GM12878 (cell line): ENCODE measurements at regions not wholly inside any gene's neighbourhood (a gene's known extent, or its start where the extent isn't known, plus 50 kb on each side); places are given as distances from the start of the nearest gene placed in this dataset.

ENCODE experiments used
- ATAC-seq: fragments of 200-7000 bp; cut with Tn5 transposase; 3 replicates; pipeline ENCODE4 v1.9.1; 2020; ENCODE audit warnings: mild to moderate bottlenecking, moderate library complexity
- BruUV-seq: library from RNA; stranded (reverse); fragments of 400-500 nt; replicated peaks from 2 replicates; lab custom pipeline; 2021; lab: Mats Ljungman, UMichigan
- CTCF ChIA-PET: fragments of 300-600 bp; sonication (Branson Sonifier 250); formaldehyde crosslinking; extraction: SDS; loops from one replicate; lab custom pipeline; 2021; ENCODE audit warnings: inconsistent platforms; lab: Yijun Ruan, JAX
- POLR2A ChIA-PET: fragments of 350-600 bp; formaldehyde crosslinking; extraction: SDS; loops from one replicate; lab custom pipeline; 2021; ENCODE audit warnings: inconsistent platforms; lab: Charles Lee
- RAD21 ChIA-PET: fragments of 300-600 bp; sonication (Branson Sonifier 250); formaldehyde crosslinking; loops from one replicate; lab custom pipeline; 2023; ENCODE audit warnings: antibody characterized with exemption; ENCODE audit not compliant: unreplicated experiment; lab: Charles Lee
- SMC1A ChIA-PET: fragments of 300-600 bp; sonication (Branson Sonifier 250); formaldehyde crosslinking; loops from one replicate; lab custom pipeline; 2023; ENCODE audit not compliant: unreplicated experiment, uncharacterized antibody; lab: Charles Lee
- DNase-seq: peaks from one replicate; pipeline ENCODE4 v3.0.0-alpha.2; 2011; ENCODE audit warnings: low read depth, low spot score
- FAIRE-seq: peaks from 3 replicates; lab custom pipeline; 2011; peaks lifted over from hg19 to GRCh38; lab: Jason Lieb, UNC
- H2AFZ ChIP-seq: 2 replicates; pipeline ENCODE4 v1.6.0; 2011; ENCODE audit warnings: low read depth, low read length, control low read depth; ENCODE audit not compliant: control insufficient read depth
- H3K27ac ChIP-seq: 2 replicates; pipeline ENCODE4 v1.5.1; 2011; ENCODE audit warnings: control low read depth; ENCODE audit not compliant: control insufficient read depth, insufficient read depth
- H3K27me3 ChIP-seq, 2 experiments: replicated peaks in 1 of 2; 2 replicates each; pipeline versions ENCODE4 v1.6.0 to v1.6.1; 2011; ENCODE audit warnings: low read length in 1 of 2; ENCODE audit not compliant: control insufficient read depth in 2 of 2, insufficient read depth in 2 of 2
- H3K36me3 ChIP-seq, 2 experiments: 2 replicates each; pipeline ENCODE4 v1.5.1; 2011; ENCODE audit warnings: low read length in 1 of 2; ENCODE audit not compliant: control insufficient read depth in 2 of 2, insufficient read depth in 2 of 2
- H3K4me1 ChIP-seq: 2 replicates; pipeline ENCODE4 v1.6.1; 2011; ENCODE audit warnings: mild to moderate bottlenecking, low read length, moderate library complexity, mixed read lengths; ENCODE audit not compliant: control insufficient read depth, insufficient read depth
- H3K4me2 ChIP-seq: 2 replicates; pipeline ENCODE4 v1.6.0; 2011; ENCODE audit warnings: control low read depth; ENCODE audit not compliant: control insufficient read depth, insufficient read depth
- H3K4me3 ChIP-seq: fragments of 200-600 bp; sonication (generic); 2 replicates; pipeline ENCODE4 v1.5.1; 2016
- H3K79me2 ChIP-seq: 2 replicates; pipeline ENCODE4 v1.6.0; 2011; ENCODE audit warnings: low read length; ENCODE audit not compliant: control insufficient read depth, insufficient read depth
- H3K9ac ChIP-seq: 2 replicates; pipeline ENCODE4 v1.8.0; 2011; ENCODE audit warnings: low read length, control low read depth, mixed read lengths; ENCODE audit not compliant: control insufficient read depth, insufficient read depth
- H3K9me3 ChIP-seq: replicated peaks from 3 replicates; pipeline ENCODE4 v1.5.1; 2011; ENCODE audit warnings: mild to moderate bottlenecking, low read length; ENCODE audit not compliant: control insufficient read depth, insufficient read depth
- H4K20me1 ChIP-seq: 2 replicates; pipeline ENCODE4 v1.6.0; 2011; ENCODE audit not compliant: control insufficient read depth, insufficient read depth
- BCL11A ChIP-seq: IDR thresholded peaks from 2 replicates; pipeline ENCODE4 v1.6.1; 2011; ENCODE audit warnings: low read depth, low read length
- BMI1 ChIP-seq: fragments of 450-650 bp; IDR thresholded peaks from 2 replicates; pipeline ENCODE4 v1.6.1; 2016; ENCODE audit warnings: mild to moderate bottlenecking, moderate library complexity, borderline replicate concordance
- EED ChIP-seq: sonication (generic); IDR thresholded peaks from 2 replicates; pipeline ENCODE4 v1.6.1; 2016; ENCODE audit warnings: antibody characterized with exemption, low read depth
- EZH2 ChIP-seq: IDR thresholded peaks from 2 replicates; pipeline ENCODE4 v1.6.1; 2012; ENCODE audit warnings: low read depth, mild to moderate bottlenecking, control low read depth, inconsistent platforms, low read length, borderline replicate concordance; ENCODE audit not compliant: control insufficient read depth
- MEF2A ChIP-seq: IDR thresholded peaks from 2 replicates; pipeline ENCODE4 v1.6.1; 2011; ENCODE audit warnings: low read depth, mild to moderate bottlenecking, low read length, moderate library complexity; ENCODE audit not compliant: insufficient read depth
- NR2C2 ChIP-seq: IDR thresholded peaks from 2 replicates; pipeline ENCODE4 v1.6.1; 2011; ENCODE audit warnings: borderline replicate concordance, low read depth; ENCODE audit not compliant: control insufficient read depth, insufficient read length
- RFX5 ChIP-seq: IDR thresholded peaks from 2 replicates; pipeline ENCODE4 v1.6.1; 2011; ENCODE audit warnings: low read depth, low read length, improper control_type of control experiment
- SREBF2 ChIP-seq: IDR thresholded peaks from 2 replicates; pipeline ENCODE4 v1.6.1; 2012; ENCODE audit warnings: mild to moderate bottlenecking, low read length
- TCF7 ChIP-seq: IDR thresholded peaks from 2 replicates; pipeline ENCODE4 v1.6.1; 2014; ENCODE audit warnings: antibody characterized with exemption, borderline replicate concordance
- WGBS: methylation state at CpG from one replicate; pipeline ENCODE4 v1.1.6; 2016; ENCODE audit warnings: low lambda C conversion rate; ENCODE audit not compliant: insufficient replicate concordance, insufficient coverage; ENCODE audit errors: missing lambda C conversion rate; 5-methylcytosine and 5-hydroxymethylcytosine counted together
- in situ Hi-C: fragments of 300-500 bp; cut with MboI; formaldehyde crosslinking; loops from 9 replicates; pipeline ENCODE4 v1.14.3; 2018; ENCODE audit warnings: mixed read lengths
- intact Hi-C: fragments of 100-400 bp; cut with micrococcal nuclease; formaldehyde crosslinking; loops from one replicate; pipeline ENCODE4 v1.14.2; 2022; ENCODE audit not compliant: unreplicated experiment

GRCh38 chr13:90763476-90764150 is 583.9 kb upstream of the MIR17HG start (continued):
- TF ChIP-seq RFX5 = no peak
- TF ChIP-seq BCL11A = no peak
- no peak for TF ChIP-seq SREBF2
- TF ChIP-seq EZH2 = no peak
- no peak for TF ChIP-seq MEF2A
- TF ChIP-seq, all 136 proteins: peak for 0

DNA sequence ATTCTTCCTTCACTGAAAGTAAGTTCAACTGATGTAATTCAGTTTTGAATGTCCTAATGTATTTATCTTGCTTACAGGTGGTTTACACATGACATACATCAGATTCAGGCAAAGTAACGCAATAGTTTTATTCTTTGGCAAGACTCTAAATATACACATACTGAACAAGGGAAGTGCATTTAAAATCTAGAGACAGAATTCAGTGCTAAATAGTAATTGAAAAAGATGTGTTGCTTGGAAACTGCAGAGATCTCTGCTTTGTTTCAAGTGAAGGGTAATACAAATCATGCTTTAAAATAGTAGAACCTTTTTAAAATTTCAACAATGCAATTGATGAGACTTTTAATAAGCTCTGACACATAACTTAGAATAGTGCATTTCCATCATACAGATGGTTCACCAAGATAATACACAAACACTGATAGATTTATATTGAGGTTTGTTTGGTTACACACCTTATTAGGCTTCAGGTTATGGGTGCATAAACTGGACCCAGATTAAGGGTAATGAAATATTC is 581.0 kb upstream of the MIR17HG start:
- 0% methylated on average over 1 of the region's 1 CpG for WGBS
- H3K4me2 ChIP-seq = no peak overlapping the region
- intact Hi-C loops = no loop called here
- ChIA-PET SMC1A (no interaction called here), RAD21 (no interaction called here), POLR2A (no interaction called here), CTCF (no interaction called here)
- no peaks in the 10 kb centered on the region for H3K9me3 ChIP-seq
- TF ChIP-seq TCF7 (no peak), NR2C2 (no peak), EED (no peak), BMI1 (no peak)
- no peaks in the 10 kb centered on the region for H3K36me3 ChIP-seq
- in situ Hi-C loops = no loop called here
- H3K9ac ChIP-seq = no peak overlapping the region
- no peaks in the 10 kb centered on the region for H4K20me1 ChIP-seq
- no peaks in the 10 kb centered on the region for H3K79me2 ChIP-seq
- BruUV-seq = no TSS peak
- H3K4me1 ChIP-seq = no peaks in the 10 kb centered on the region
- FAIRE-seq (no peak), DNase-seq (no peak), ATAC-seq (no peak)
- H2AFZ ChIP-seq = no peak overlapping the region
- no peaks in the 10 kb centered on the region for H3K27me3 ChIP-seq
- H3K4me3 ChIP-seq = no peak overlapping the region
- H3K27ac ChIP-seq = no peak overlapping the region
